Upper lobe of left lung (tissue), 6 donors: ENCODE measurements at regions not wholly inside any gene's neighbourhood (a gene's known extent, or its start where the extent isn't known, plus 50 kb on each side); places are given as distances from the start of the nearest gene placed in this dataset.

Experiments used
- ATAC-seq, 2 donors: fragments of 200-7000 bp; cut with Tn5 transposase; one replicate each; pipeline ENCODE4 v1.9.1; 2022; ENCODE audit warnings: mild to moderate bottlenecking in 2 of 2, moderate library complexity in 2 of 2; ENCODE audit not compliant: low FRiP score in 2 of 2
- DNase-seq, 2 donors: peaks; one replicate each; pipeline ENCODE4 v3.0.0-alpha.2; 2019 to 2020
- H3K27ac ChIP-seq, 4 donors: fragments of 200-600 bp; sonication (generic); one replicate each; pipeline ENCODE4 v1.5.1; 2016 to 2019
- H3K27me3 ChIP-seq, 4 donors: fragments of 200-600 bp; sonication (generic); one replicate each; pipeline ENCODE4 v1.5.1; 2017 to 2019
- H3K36me3 ChIP-seq, 4 donors: fragments of 200-600 bp; sonication (generic); one replicate each; pipeline ENCODE4 v1.5.1; 2016 to 2019
- H3K4me1 ChIP-seq, 4 donors: fragments of 200-600 bp; sonication (generic); one replicate each; pipeline ENCODE4 v1.5.1; 2018 to 2019
- H3K4me3 ChIP-seq, 4 donors: fragments of 200-600 bp; sonication (generic); one replicate each; pipeline ENCODE4 v1.5.1; 2017 to 2019; ENCODE audit warnings: mild to moderate bottlenecking in 2 of 4, moderate library complexity in 1 of 4
- H3K9me3 ChIP-seq, 4 donors: fragments of 200-600 bp; sonication (generic); one replicate each; pipeline ENCODE4 v1.5.1; 2018 to 2019
- EP300 ChIP-seq, 4 donors: sonication (generic); formaldehyde crosslinking; IDR thresholded peaks; one replicate each; pipeline ENCODE4 v1.5.1; 2017; ENCODE audit warnings: antibody characterized with exemption in 4 of 4, control low read depth in 2 of 4
- POLR2A ChIP-seq, 4 donors: fragments of 450-650 bp; IDR thresholded peaks; one replicate each; pipeline ENCODE4 v1.5.1; 2016 to 2017; ENCODE audit warnings: antibody characterized with exemption in 4 of 4, mild to moderate bottlenecking in 2 of 4
- POLR2AphosphoS5 ChIP-seq, 2 donors: sonication (generic); formaldehyde crosslinking; IDR thresholded peaks; one replicate each; pipeline ENCODE4 v1.5.1; 2017; ENCODE audit warnings: antibody characterized with exemption in 2 of 2
- WGBS, 2 donors: methylation state at CpG; one replicate each; pipeline ENCODE4 v1.1.5; 2017 to 2018; 5-methylcytosine and 5-hydroxymethylcytosine counted together
- TF ChIP-seq, protein P1 (sequence below), 6 experiments: fragments of 450-650 bp in 4 of 6; fragments of 200-600 bp in 2 of 6; sonication (generic) in 2 of 6; IDR thresholded peaks; one replicate each; pipeline ENCODE4 v1.5.1; 2016 to 2019; ENCODE audit warnings: antibody characterized with exemption in 6 of 6
- donor health status: DM: no; HTN: no; CAD: no; lungs with moderate emphysema.
- donor health status: DM: no; HTN: yes; CAD: no; lungs with severe emphysema.

DNA sequence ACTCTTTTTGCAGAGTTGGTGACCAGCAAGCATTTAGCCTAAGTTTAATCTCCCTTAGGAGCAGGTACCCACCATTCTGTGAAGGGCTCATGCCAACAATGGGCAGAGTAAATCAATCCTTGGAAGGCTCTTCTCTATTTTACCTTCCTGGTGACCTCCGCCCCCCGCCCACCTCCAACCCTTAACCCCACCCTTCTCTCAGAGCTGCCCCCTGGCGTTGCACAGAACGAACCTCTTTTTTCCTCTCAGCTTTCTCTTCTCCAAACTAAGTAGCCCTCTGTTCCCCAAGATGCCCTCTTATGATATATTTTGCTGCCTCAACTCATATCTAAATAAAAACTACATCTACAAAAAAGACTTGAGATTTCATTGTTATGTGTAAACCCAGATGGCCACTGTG, 186.8 kb downstream of the SEC16B start:
- WGBS, 2 donors, result 73% methylated on average over 4 of the region's 4 CpGs
- Histone ChIP-seq H3K36me3 (no peaks in the 10 kb centered on the region), H3K27me3 (no peaks in the 10 kb centered on the region), H3K9me3 (no peaks in the 10 kb centered on the region), H3K4me3 (no peak overlapping the region), H3K4me1 (no peaks in the 10 kb centered on the region), H3K27ac (no peak overlapping the region)
- DNase-seq, result no peak
- ATAC-seq, result no peak
- TF ChIP-seq POLR2A (IDR thresholded peaks at IDR 0.05) (no peak), EP300 (IDR thresholded peaks at IDR 0.05) (no peak), POLR2AphosphoS5 (IDR thresholded peaks at IDR 0.05) (no peak)
- TF ChIP-seq, protein P1, sequence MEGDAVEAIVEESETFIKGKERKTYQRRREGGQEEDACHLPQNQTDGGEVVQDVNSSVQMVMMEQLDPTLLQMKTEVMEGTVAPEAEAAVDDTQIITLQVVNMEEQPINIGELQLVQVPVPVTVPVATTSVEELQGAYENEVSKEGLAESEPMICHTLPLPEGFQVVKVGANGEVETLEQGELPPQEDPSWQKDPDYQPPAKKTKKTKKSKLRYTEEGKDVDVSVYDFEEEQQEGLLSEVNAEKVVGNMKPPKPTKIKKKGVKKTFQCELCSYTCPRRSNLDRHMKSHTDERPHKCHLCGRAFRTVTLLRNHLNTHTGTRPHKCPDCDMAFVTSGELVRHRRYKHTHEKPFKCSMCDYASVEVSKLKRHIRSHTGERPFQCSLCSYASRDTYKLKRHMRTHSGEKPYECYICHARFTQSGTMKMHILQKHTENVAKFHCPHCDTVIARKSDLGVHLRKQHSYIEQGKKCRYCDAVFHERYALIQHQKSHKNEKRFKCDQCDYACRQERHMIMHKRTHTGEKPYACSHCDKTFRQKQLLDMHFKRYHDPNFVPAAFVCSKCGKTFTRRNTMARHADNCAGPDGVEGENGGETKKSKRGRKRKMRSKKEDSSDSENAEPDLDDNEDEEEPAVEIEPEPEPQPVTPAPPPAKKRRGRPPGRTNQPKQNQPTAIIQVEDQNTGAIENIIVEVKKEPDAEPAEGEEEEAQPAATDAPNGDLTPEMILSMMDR (IDR thresholded peaks at IDR 0.05), result no peak

DNA sequence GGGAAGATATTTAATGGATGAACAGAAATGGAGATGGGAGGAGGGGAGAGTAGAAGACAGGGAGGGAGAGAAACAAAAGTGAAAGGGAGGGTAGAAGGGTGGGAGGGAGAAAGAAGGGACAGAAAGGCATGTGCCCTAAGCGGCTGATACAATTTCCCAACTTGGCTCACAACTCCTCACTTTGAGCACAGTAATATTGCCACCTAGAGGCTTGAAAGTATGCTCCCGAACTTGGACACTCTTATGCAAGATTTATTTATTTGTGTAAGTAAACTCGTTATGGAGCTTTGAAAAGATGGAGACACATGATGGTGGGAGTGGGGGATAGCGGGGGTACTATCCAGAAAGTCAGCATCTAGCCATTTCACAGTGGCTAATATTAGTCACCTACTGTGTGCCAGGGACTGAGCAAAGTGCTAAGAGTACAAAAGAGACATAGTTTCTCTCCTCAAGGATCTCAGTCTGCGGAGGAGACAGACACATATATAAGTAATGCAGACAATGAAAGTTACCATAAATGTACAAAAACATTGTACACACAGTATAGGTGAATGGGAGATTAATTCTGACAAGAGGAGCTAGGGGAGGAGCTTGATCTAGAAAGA, 189.7 kb downstream of the SEC16B start:
- ATAC-seq (peak in 1 of 2 donors; percentile 61), DNase-seq (no peak)
- Histone ChIP-seq H3K27ac (no peak overlapping the region), H3K9me3 (no peaks in the 10 kb centered on the region), H3K36me3 (no peaks in the 10 kb centered on the region), H3K27me3 (no peaks in the 10 kb centered on the region), H3K4me3 (no peak overlapping the region), H3K4me1 (no peaks in the 10 kb centered on the region)
- 29 to 31% methylated on average over 5 of the region's 5 CpGs for WGBS, 2 donors
- TF ChIP-seq, protein P1 (IDR thresholded peaks at IDR 0.05), result peak in 3 of 6 experiments; percentile 29 to 52 (median 37)
- TF ChIP-seq EP300 (IDR thresholded peaks at IDR 0.05) (no peak), POLR2A (IDR thresholded peaks at IDR 0.05) (no peak), POLR2AphosphoS5 (IDR thresholded peaks at IDR 0.05) (no peak)

DNA sequence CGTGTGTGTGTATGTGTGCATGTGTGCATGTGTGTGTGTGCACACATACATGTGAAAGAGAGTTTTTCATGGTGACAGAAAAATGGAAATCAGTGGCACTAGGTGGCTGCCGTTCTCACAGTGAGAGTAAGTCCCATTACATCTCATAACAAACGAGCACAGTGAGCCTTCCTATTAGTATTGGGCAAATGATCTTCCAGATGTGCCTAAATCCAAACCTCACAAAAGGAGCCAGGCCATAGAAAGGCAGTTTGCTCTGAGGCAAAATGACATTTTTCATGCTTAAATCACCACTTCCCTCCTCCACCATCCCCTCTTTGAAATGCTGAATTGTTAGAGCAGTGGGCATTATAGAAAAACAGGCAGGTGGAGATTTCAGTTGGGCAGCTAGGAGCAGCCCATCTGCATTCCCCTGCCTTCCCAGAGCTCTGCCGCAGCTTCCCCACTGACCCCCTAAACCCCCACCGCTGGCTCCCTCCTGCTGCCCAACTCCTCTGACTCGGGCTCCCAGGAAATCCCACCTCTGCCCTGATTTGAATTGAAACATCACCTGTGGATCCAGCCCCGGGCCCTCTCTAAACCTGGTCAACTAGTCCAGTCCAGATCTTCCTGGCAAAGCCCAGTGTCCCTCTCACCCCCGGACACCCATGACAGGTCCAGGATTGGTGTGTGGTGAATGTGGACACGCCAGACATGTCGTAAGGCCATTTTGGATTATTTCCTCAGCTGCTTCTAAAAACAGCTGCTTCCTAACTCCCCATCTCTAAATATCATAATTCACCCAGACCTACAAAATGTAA, 190.5 kb downstream of the SEC16B start:
- H3K27ac ChIP-seq, result no peak overlapping the region
- DNase-seq (peak in 1 of 2 donors; percentile 5), ATAC-seq (no peak)
- no peaks in the 10 kb centered on the region for H3K4me1 ChIP-seq
- H3K9me3 ChIP-seq, result no peaks in the 10 kb centered on the region
- H3K4me3 ChIP-seq, result no peak overlapping the region
- H3K27me3 ChIP-seq, result no peaks in the 10 kb centered on the region
- WGBS, 2 donors, result 61 to 68% methylated on average over 9 to 10 of the region's 10 CpGs
- H3K36me3 ChIP-seq, result no peaks in the 10 kb centered on the region
- TF ChIP-seq, protein P1 (IDR thresholded peaks at IDR 0.05), result no peak
- TF ChIP-seq POLR2A (IDR thresholded peaks at IDR 0.05), result no peak

DNA sequence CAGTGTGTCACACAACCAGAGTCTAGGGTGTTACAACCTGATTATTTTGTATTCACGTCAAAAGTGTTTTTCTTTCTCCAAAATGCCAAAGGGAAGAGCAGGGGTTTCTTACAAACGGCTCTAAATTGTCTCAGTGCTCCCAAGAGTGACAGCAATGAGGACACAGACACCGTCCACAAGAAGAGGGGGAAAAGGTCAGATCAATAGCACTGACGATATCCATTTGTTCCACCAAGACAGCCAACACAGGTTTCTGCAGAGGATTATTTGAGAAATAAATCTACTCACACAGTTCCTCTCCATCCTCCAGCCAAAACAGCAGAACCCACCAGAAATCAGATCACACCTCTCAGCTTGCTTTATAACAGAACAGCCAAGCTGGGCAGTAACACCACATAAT, 193.9 kb downstream of the SEC16B start:
- H3K4me1 ChIP-seq, result no peaks in the 10 kb centered on the region
- ATAC-seq, result no peak
- TF ChIP-seq POLR2A (IDR thresholded peaks at IDR 0.05), result no peak
- TF ChIP-seq, protein P1 (IDR thresholded peaks at IDR 0.05), result no peak
- no peak for TF ChIP-seq EP300 (IDR thresholded peaks at IDR 0.05)
- TF ChIP-seq POLR2AphosphoS5 (IDR thresholded peaks at IDR 0.05), result no peak
- H3K27me3 ChIP-seq, result no peaks in the 10 kb centered on the region
- H3K36me3 ChIP-seq, result no peaks in the 10 kb centered on the region
- WGBS, 2 donors, result 58 to 63% methylated on average over 4 of the region's 4 CpGs
- no peak overlapping the region for H3K4me3 ChIP-seq
- DNase-seq, result no peak
- H3K27ac ChIP-seq, result no peak overlapping the region
- H3K9me3 ChIP-seq, result peaks cover 0 to 16% (median 3%) of the 10 kb centered on the region in 4 donors
